Endothelial cell of umbilical vein (primary cell): ENCODE measurements at regions not wholly inside any gene's neighbourhood (a gene's known extent, or its start where the extent isn't known, plus 50 kb on each side); places are given as distances from the start of the nearest gene placed in this dataset.

Experiments used
- EZH2 ChIP-seq: IDR thresholded peaks from 2 replicates; pipeline ENCODE4 v1.6.1; 2012; ENCODE audit warnings: borderline replicate concordance, low read depth, mild to moderate bottlenecking, moderate library complexity, low read length, inconsistent platforms; ENCODE audit not compliant: severe bottlenecking
- FOS ChIP-seq: IDR thresholded peaks from 2 replicates; pipeline ENCODE4 v1.6.1; 2011; ENCODE audit warnings: mild to moderate bottlenecking, low read length, moderate library complexity, borderline replicate concordance; ENCODE audit not compliant: insufficient read depth
- JUN ChIP-seq: IDR thresholded peaks from 2 replicates; pipeline ENCODE4 v1.6.1; 2011; ENCODE audit warnings: borderline replicate concordance, low read depth; ENCODE audit not compliant: insufficient read length, insufficient read depth
- MAX ChIP-seq: IDR thresholded peaks from 2 replicates; pipeline ENCODE4 v1.6.1; 2011; ENCODE audit not compliant: insufficient read depth, insufficient read length
- MYC ChIP-seq: IDR thresholded peaks from one replicate; pipeline ENCODE4 v1.6.1; 2011; ENCODE audit warnings: mild to moderate bottlenecking, low read depth, low read length
- POLR2A ChIP-seq: IDR thresholded peaks from 2 replicates; pipeline ENCODE4 v1.6.1; 2012; ENCODE audit warnings: low read depth, mild to moderate bottlenecking, control low read depth, low read length
- POLR2AphosphoS5 ChIP-seq: IDR thresholded peaks from 2 replicates; pipeline ENCODE4 v1.6.1; 2012; ENCODE audit warnings: low read depth, mild to moderate bottlenecking, control low read depth, low read length, moderate library complexity; ENCODE audit not compliant: insufficient read depth
- TF ChIP-seq, protein P1 (sequence below), 2 donors: IDR thresholded peaks; 1 replicate in 1 of 2; 2 replicates in 1 of 2; pipeline ENCODE4 v1.5.1; 2011; ENCODE audit warnings: low read length in 2 of 2, mild to moderate bottlenecking in 2 of 2, moderate library complexity in 2 of 2, control low read depth in 1 of 2, inconsistent platforms in 1 of 2, low read depth in 1 of 2; ENCODE audit not compliant: insufficient read depth in 1 of 2; ENCODE audit errors: extremely low read depth in 1 of 2

GRCh38 chr3:139794469-139795265 lies 116.9 kb upstream of the NMNAT3 start:
- TF ChIP-seq POLR2AphosphoS5, result no peak
- TF ChIP-seq, protein P1, sequence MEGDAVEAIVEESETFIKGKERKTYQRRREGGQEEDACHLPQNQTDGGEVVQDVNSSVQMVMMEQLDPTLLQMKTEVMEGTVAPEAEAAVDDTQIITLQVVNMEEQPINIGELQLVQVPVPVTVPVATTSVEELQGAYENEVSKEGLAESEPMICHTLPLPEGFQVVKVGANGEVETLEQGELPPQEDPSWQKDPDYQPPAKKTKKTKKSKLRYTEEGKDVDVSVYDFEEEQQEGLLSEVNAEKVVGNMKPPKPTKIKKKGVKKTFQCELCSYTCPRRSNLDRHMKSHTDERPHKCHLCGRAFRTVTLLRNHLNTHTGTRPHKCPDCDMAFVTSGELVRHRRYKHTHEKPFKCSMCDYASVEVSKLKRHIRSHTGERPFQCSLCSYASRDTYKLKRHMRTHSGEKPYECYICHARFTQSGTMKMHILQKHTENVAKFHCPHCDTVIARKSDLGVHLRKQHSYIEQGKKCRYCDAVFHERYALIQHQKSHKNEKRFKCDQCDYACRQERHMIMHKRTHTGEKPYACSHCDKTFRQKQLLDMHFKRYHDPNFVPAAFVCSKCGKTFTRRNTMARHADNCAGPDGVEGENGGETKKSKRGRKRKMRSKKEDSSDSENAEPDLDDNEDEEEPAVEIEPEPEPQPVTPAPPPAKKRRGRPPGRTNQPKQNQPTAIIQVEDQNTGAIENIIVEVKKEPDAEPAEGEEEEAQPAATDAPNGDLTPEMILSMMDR (IDR thresholded peaks at IDR 0.05; ENCODE audit: extremely low read depth in 1 of 2, insufficient read depth in 1 of 2, low read depth in 1 of 2, low read length in 2 of 2), result no peak
- TF ChIP-seq POLR2A, result no peak
- TF ChIP-seq EZH2, result no peak
- TF ChIP-seq MAX, result no peak
- TF ChIP-seq JUN, result peak; percentile 34
- TF ChIP-seq MYC, result no peak
- no peak for TF ChIP-seq FOS
